HL-60 (cell line): ENCODE measurements at regions not wholly inside any gene's neighbourhood (a gene's known extent, or its start where the extent isn't known, plus 50 kb on each side); places are given as distances from the start of the nearest gene placed in this dataset.
"Not testable (repeated sequence)": the region's sequence is repeated elsewhere in the genome, so short reads cannot be mapped to it uniquely, and the experiment has no call there.

Source experiments
- DNase-seq, 2 experiments: peaks; one replicate each; pipeline ENCODE4 v3.0.0-alpha.2; 2010 to 2020; ENCODE audit warnings: low read depth in 1 of 2, low spot score in 1 of 2
- H3K27ac ChIP-seq: fragments of 250-450 bp; sonication (Bioruptor Pico); replicated peaks from 2 replicates; pipeline ENCODE4 v1.5.1; 2020; ENCODE audit warnings: mild to moderate bottlenecking, moderate library complexity
- H3K27me3 ChIP-seq: fragments of 250-450 bp; sonication (Bioruptor Pico); 2 replicates; pipeline ENCODE4 v1.5.1; 2021; ENCODE audit warnings: mild to moderate bottlenecking, moderate library complexity; ENCODE audit not compliant: insufficient read depth, poor library complexity, severe bottlenecking
- H3K4me3 ChIP-seq: replicated peaks from 2 replicates; pipeline ENCODE4 v1.5.1; 2011; ENCODE audit warnings: mild to moderate bottlenecking, control low read depth, low read length; ENCODE audit not compliant: insufficient read depth
- GABPA ChIP-seq: IDR thresholded peaks from 2 replicates; pipeline ENCODE4 v1.6.1; 2012; ENCODE audit warnings: low read depth
- POLR2AphosphoS5 ChIP-seq: IDR thresholded peaks from 2 replicates; pipeline ENCODE4 v1.6.1; 2012; ENCODE audit warnings: low read depth
- SPI1 ChIP-seq: IDR thresholded peaks from 2 replicates; pipeline ENCODE4 v1.6.1; 2012; ENCODE audit warnings: low read depth, mild to moderate bottlenecking, borderline replicate concordance
- TF ChIP-seq, protein P1 (sequence below): IDR thresholded peaks from one replicate; pipeline ENCODE4 v1.5.1; 2011; ENCODE audit warnings: low read length, control low read depth, inconsistent platforms; ENCODE audit not compliant: insufficient read depth
- TF ChIP-seq, protein P2 (sequence below): IDR thresholded peaks from 2 replicates; pipeline ENCODE4 v1.6.1; 2012; ENCODE audit warnings: low read depth; ENCODE audit not compliant: insufficient replicate concordance

DNA sequence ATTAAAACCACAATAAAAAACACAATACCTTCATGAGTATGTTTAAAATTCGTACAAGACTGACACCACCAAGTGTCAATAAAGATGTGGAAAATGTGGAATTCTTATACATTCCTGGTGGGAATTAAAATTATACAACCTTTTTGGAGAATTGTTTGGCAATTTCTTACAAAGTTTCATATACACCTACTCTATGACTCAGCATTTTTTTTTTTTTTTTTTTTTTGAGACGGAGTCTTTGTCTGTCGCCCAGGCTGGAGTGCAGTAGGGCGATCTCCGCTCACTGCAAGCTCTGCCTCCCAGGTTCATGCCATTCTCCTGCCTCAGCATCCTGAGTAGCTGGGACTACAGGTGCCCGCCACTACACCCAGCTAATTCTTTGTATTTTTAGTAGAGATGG, 212.5 kb upstream of the PIEZO2 start:
- DNase-seq, H3K27ac ChIP-seq, H3K4me3 ChIP-seq, H3K27me3 ChIP-seq: not testable (repeated sequence)

DNA sequence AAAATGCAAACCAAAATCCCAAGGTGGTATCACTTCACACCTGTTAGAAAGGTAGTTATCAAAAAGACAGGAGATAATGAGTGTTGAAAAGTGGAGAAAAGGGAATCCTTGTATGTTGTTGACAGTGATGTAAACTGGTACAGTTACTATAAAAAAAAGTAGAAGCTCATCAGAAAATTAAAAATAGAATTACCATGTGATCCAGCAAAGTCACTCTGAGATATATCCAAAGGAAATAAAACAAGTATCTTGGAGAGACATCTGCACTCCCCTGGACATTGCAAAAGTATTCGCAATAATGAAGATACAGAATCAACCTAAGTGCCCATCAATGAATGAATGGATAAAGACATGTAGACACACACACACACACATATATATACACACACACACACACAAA, 208.3 kb upstream of the PIEZO2 start:
- no peak overlapping the region for H3K4me3 ChIP-seq
- TF ChIP-seq POLR2AphosphoS5 (no peak), SPI1 (no peak), GABPA (no peak)
- TF ChIP-seq, protein P1, sequence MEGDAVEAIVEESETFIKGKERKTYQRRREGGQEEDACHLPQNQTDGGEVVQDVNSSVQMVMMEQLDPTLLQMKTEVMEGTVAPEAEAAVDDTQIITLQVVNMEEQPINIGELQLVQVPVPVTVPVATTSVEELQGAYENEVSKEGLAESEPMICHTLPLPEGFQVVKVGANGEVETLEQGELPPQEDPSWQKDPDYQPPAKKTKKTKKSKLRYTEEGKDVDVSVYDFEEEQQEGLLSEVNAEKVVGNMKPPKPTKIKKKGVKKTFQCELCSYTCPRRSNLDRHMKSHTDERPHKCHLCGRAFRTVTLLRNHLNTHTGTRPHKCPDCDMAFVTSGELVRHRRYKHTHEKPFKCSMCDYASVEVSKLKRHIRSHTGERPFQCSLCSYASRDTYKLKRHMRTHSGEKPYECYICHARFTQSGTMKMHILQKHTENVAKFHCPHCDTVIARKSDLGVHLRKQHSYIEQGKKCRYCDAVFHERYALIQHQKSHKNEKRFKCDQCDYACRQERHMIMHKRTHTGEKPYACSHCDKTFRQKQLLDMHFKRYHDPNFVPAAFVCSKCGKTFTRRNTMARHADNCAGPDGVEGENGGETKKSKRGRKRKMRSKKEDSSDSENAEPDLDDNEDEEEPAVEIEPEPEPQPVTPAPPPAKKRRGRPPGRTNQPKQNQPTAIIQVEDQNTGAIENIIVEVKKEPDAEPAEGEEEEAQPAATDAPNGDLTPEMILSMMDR = no peak
- TF ChIP-seq, protein P2, sequence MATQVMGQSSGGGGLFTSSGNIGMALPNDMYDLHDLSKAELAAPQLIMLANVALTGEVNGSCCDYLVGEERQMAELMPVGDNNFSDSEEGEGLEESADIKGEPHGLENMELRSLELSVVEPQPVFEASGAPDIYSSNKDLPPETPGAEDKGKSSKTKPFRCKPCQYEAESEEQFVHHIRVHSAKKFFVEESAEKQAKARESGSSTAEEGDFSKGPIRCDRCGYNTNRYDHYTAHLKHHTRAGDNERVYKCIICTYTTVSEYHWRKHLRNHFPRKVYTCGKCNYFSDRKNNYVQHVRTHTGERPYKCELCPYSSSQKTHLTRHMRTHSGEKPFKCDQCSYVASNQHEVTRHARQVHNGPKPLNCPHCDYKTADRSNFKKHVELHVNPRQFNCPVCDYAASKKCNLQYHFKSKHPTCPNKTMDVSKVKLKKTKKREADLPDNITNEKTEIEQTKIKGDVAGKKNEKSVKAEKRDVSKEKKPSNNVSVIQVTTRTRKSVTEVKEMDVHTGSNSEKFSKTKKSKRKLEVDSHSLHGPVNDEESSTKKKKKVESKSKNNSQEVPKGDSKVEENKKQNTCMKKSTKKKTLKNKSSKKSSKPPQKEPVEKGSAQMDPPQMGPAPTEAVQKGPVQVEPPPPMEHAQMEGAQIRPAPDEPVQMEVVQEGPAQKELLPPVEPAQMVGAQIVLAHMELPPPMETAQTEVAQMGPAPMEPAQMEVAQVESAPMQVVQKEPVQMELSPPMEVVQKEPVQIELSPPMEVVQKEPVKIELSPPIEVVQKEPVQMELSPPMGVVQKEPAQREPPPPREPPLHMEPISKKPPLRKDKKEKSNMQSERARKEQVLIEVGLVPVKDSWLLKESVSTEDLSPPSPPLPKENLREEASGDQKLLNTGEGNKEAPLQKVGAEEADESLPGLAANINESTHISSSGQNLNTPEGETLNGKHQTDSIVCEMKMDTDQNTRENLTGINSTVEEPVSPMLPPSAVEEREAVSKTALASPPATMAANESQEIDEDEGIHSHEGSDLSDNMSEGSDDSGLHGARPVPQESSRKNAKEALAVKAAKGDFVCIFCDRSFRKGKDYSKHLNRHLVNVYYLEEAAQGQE = no peak
- no peak for DNase-seq

DNA sequence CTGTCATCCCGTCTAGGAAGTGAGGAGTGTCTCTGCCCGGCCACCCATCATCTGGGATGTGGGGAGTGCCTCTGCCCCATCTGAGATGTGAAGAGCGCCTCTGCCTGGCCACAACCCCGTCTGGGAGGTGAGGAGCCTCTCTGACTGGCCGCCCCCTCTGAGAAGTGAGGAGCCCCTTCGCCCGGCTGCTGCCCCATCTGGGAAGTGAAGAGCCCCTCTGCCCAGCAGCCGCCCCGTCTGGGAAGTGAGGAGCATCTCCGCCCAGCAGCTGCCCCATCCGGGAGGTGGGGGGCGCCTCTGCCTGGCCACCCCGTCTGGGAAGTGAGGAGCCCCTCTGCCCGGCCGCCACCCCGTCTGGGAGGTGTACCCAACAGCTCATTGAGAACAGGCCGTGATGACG, 195.2 kb upstream of the PIEZO2 start:
- DNase-seq, H3K27ac ChIP-seq, H3K4me3 ChIP-seq, H3K27me3 ChIP-seq: not testable (repeated sequence)

More for the DNA sequence above, 208.3 kb upstream of the PIEZO2 start:
- Histone ChIP-seq H3K27me3 (peaks cover 9% of the 10 kb centered on the region), H3K27ac (no peak overlapping the region)

DNA sequence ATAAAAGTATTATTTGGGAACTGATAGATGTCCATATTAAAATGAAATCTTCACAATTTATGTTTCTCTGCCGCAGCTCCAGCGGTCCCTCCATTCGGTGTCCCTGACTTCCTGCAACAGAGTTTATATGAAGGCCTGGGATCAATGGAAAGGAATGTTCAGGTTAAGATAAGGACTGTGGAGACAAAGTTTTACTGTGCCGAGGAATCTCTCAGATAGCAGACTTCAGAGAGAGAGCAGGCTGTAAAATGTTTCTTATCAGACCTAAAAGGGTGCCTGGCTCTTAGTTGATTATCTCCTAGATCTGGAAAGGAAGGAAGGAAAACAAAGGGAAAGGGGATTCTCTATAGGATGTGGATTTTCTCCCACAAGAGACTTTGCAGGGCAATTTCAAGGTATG, 193.7 kb upstream of the PIEZO2 start:
- Histone ChIP-seq H3K27me3 (no peaks in the 10 kb centered on the region), H3K27ac (no peak overlapping the region), H3K4me3 (no peak overlapping the region)
- TF ChIP-seq SPI1 (no peak), POLR2AphosphoS5 (no peak)
- TF ChIP-seq, protein P1 = no peak
- DNase-seq = no peak

DNA sequence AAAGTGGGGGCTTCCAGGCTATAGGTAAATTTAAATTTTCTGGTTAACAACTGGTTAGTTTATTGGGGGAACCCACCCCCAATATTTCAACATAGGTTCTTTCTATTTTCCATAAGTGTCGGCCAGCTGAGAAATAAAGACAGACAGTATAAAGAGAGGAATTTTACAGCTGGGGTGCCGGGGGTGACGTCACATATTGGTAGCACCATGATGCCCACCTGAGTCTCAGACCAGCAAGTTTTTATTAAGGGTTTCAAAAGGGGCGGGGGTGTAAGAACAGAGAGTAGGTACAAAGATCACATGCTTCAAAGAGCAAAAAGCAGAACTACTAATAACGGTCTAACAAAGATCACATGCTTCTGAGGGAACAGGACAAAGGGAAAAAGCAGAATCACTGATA, 192.7 kb upstream of the PIEZO2 start:
- DNase-seq, H3K27ac ChIP-seq, H3K4me3 ChIP-seq, H3K27me3 ChIP-seq: not testable (repeated sequence)

DNA sequence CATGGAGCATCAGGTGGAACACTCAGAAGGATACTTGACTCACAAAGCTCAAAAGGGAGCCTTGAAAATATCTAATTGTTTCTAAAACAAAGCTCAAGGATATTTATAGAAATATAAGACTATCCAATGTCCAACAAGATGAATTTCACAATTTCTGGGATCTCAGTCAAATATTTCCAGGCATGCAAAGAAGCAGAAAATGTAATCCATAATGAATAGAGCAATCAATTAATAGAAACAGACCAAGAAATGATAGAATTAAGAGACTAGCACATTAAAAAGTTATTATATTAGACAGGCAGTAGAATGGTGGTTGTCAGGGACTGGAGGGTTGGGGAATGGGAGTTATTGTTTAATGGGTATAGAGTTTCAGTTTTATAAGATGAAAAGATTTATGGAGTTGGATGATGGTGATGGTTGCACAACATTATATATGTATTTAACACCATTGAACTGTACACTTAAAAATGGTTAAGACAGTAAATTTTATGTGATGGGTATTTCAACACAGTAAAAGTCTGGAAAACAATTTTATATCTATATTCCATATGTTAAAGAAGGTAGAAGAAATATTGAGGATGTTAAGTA, 189.9 kb upstream of the PIEZO2 start:
- no peak for DNase-seq

More for the DNA sequence above, 189.9 kb upstream of the PIEZO2 start:
- Histone ChIP-seq H3K27me3 (no peaks in the 10 kb centered on the region), H3K4me3 (no peak overlapping the region), H3K27ac (no peak overlapping the region)
- TF ChIP-seq, protein P2 = no peak
- TF ChIP-seq SPI1 (no peak), POLR2AphosphoS5 (no peak), GABPA (no peak)
- TF ChIP-seq, protein P1 = no peak
